Activated naive CD8-positive, alpha-beta T cell treated with anti-CD3 and anti-CD28 coated beads, Interleukin-2, amount 50 U/mL, for 24 hours (primary cell): ENCODE measurements at regions not wholly inside any gene's neighbourhood (a gene's known extent, or its start where the extent isn't known, plus 50 kb on each side); places are given as distances from the start of the nearest gene placed in this dataset.

Experiments
- ATAC-seq: fragments of 150-1000 bp; cut with Tn5 transposase; one replicate; pipeline ENCODE4 v1.10.0; 2021
- DNase-seq: peaks from one replicate; pipeline ENCODE4 v3.0.0; 2021
- H3K27ac Mint-ChIP-seq: one replicate; pipeline ENCODE4 v1.8.0; 2021; ENCODE audit warnings: mild to moderate bottlenecking, mixed read lengths
- H3K27me3 Mint-ChIP-seq: one replicate; pipeline ENCODE4 v1.8.0; 2021; ENCODE audit warnings: mixed read lengths
- H3K36me3 Mint-ChIP-seq: one replicate; pipeline ENCODE4 v1.8.0; 2021; ENCODE audit warnings: low read depth, mixed read lengths
- H3K4me1 Mint-ChIP-seq: one replicate; pipeline ENCODE4 v1.8.0; 2021; ENCODE audit warnings: mixed read lengths
- H3K4me3 Mint-ChIP-seq: one replicate; pipeline ENCODE4 v1.8.0; 2021; ENCODE audit warnings: mild to moderate bottlenecking, moderate library complexity, mixed read lengths
- H3K9me3 Mint-ChIP-seq: one replicate; pipeline ENCODE4 v1.8.0; 2021; ENCODE audit warnings: mixed read lengths

DNA sequence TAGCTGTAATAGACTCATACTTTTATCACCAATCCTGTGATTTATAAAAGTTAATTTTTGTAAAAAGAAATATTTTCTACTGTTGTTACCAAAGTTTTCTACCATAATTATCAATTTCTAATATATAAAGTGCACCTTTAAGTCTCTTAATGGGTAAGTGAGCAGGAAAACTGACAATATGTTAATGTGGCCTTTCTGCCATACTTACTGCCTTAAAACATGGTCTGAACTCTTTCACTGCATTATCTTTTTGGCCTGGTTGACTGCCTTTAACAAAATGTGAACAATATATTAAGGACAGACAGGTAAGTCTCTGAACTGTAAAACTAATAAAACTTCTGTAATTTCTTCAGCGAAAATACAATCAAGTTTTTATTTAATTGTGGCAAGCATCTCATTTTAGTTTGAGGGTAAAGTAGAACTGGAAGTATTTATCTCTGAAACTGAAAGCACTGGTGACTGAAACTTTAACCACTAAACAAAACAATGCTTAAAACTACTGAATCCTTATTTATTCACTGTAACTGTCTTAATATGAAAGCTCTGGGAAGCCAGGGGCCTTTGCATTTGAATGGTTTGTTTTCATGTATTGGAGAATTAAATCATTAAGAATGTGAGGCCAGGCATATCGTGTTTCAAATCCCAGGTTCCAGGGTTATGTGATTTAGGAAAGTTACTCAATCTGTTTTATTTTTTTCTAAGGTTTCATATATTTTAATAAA, 948.8 kb upstream of the POT1 start:
- Mint-ChIP-seq H3K36me3 (no peaks in the 10 kb centered on the region), H3K4me3 (no peak overlapping the region), H3K9me3 (peaks cover 5% of the 10 kb centered on the region), H3K27ac (no peak overlapping the region), H3K27me3 (no peaks in the 10 kb centered on the region), H3K4me1 (no peaks in the 10 kb centered on the region)
- DNase-seq (no peak), ATAC-seq (no peak)

DNA sequence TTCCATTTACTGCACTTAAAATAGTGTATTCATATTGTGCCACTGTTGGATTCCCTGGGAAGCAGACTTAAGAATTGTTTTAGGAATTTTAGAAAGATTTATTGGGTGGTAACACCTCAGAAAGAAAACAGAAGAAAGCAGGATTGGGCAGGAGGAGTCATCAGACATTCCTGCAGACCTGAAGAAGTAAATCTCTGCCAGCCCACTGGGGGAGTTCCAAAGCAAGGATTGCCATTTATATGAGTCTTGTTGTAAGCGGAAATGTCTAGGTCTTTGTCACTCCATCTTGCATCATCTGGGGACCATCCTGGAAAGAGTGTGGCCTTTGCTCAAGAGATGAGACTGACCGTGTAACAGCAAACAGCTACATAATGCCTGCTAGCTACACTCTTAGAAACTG, 947.6 kb upstream of the POT1 start:
- peaks cover 9% of the 10 kb centered on the region for H3K9me3 Mint-ChIP-seq
- no peaks in the 10 kb centered on the region for H3K4me1 Mint-ChIP-seq
- no peak for DNase-seq

DNA sequence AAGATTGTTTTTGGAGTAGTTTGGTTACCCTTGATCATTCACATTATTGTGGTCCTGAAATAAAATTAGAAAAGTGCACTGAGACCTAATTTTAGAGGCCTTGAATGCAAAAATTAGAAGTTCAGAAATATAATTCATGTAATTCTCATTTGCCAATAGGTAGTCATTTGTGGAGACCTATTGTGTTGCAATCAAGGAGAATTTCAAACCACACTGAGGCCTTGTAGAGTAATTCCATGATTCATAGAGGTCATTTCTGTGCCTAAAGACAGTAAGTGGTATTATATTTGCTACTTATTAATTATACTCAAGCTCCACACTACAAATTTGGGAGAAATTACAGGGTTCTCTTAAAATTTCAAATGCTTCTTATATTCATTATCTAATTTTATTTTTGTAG, 946.8 kb upstream of the POT1 start:
- Mint-ChIP-seq H3K27me3 (no peaks in the 10 kb centered on the region), H3K36me3 (no peaks in the 10 kb centered on the region), H3K4me1 (no peaks in the 10 kb centered on the region), H3K9me3 (peaks cover 10% of the 10 kb centered on the region), H3K4me3 (no peak overlapping the region), H3K27ac (no peak overlapping the region)
- DNase-seq (no peak), ATAC-seq (no peak)

More for the DNA sequence above, 947.6 kb upstream of the POT1 start:
- Mint-ChIP-seq H3K27ac (no peak overlapping the region), H3K4me3 (no peak overlapping the region), H3K27me3 (no peaks in the 10 kb centered on the region), H3K36me3 (no peaks in the 10 kb centered on the region)
- ATAC-seq = no peak

DNA sequence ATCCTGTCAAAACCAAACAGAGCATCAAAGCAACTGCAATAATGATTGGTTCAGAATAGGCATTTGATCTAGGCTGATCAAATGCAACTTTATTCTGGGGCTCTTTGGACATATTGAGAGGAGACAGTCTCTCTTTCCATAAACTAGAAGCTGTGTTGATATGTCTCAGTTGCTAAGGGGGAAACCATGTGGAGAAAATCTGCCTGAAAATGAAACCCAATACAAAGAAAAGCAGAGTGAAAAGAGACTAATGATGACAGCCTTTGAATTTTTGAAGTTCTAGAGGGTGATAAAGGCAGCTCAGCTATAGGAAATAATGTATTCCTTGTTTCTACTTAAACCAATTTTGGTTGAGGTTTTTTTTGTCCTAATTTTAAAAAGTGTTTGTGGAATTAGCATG, 941.8 kb upstream of the POT1 start:
- no peak for ATAC-seq
- H3K4me3 Mint-ChIP-seq = no peak overlapping the region
- peaks cover 15% of the 10 kb centered on the region for H3K9me3 Mint-ChIP-seq
- no peaks in the 10 kb centered on the region for H3K4me1 Mint-ChIP-seq
- H3K36me3 Mint-ChIP-seq = no peaks in the 10 kb centered on the region
- H3K27ac Mint-ChIP-seq = no peak overlapping the region
- no peaks in the 10 kb centered on the region for H3K27me3 Mint-ChIP-seq
- no peak for DNase-seq

DNA sequence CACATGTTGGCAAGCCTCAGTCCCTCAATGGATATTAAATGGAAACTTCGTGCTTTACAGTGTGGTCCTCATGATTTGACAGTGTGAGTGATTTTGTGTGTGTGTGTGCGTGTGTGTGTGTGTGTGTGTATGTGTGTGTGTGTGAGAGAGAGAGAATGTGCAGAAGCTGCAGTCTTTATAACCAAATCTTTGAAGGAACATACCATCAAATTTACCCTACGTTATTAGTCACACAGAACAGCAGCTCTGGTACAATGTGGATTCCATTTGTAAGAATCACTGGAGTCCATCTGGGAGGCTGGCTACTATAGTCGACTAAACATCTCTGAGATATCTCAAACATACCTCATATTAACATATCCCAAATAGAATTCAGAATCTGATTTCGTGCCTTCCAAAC, 928.0 kb upstream of the POT1 start:
- Mint-ChIP-seq H3K9me3 (peaks cover 4% of the 10 kb centered on the region), H3K4me3 (no peak overlapping the region), H3K27ac (no peak overlapping the region), H3K4me1 (no peaks in the 10 kb centered on the region), H3K36me3 (no peaks in the 10 kb centered on the region), H3K27me3 (no peaks in the 10 kb centered on the region)
- ATAC-seq = no peak
- no peak for DNase-seq

DNA sequence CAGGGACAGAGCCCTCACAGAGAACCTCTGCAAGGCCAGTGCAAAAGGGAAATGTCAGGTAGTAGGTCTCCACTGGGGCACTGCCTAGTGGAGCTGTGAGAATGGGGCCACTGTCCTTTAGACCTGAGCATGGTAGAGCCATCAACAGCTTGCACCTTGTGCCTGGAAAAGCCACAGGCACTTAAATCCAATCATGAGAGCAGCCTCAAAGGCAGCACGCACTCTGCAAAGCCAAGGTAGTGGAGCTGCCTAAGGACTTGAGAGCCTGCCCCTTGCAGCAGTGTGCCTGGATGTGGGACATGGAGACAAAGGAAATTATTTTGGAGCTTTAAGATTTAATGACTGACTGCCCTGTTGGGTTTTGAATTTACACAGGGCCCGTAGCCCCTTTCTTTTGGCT, 918.5 kb upstream of the POT1 start:
- Mint-ChIP-seq H3K4me1 (no peaks in the 10 kb centered on the region), H3K4me3 (no peak overlapping the region), H3K27me3 (no peaks in the 10 kb centered on the region), H3K36me3 (no peaks in the 10 kb centered on the region), H3K9me3 (peaks cover 12% of the 10 kb centered on the region), H3K27ac (no peak overlapping the region)
- ATAC-seq (no peak), DNase-seq (no peak)

DNA sequence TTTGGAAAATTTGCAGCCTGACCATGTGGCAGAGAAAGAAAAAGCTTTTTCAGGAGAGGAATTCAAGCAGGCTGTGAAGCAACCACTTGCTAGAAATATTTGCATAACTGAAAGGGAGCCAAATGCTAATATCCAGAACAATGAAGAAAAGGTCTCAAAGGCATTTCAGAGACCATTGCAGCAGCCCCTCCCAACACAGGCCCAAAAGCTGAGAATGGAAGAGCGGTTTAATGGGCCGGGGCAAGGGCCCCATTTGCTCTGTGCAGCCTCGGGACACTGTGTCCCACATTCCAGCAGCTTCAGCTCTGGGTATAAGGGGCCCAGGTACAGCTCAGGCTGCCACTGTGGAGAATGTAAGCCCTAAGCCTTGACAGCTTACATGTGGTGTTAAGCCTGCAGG, 918.1 kb upstream of the POT1 start:
- Mint-ChIP-seq H3K27me3 (no peaks in the 10 kb centered on the region), H3K4me3 (no peak overlapping the region), H3K36me3 (no peaks in the 10 kb centered on the region), H3K9me3 (peaks cover 12% of the 10 kb centered on the region), H3K4me1 (no peaks in the 10 kb centered on the region), H3K27ac (no peak overlapping the region)
- DNase-seq (no peak), ATAC-seq (no peak)

DNA sequence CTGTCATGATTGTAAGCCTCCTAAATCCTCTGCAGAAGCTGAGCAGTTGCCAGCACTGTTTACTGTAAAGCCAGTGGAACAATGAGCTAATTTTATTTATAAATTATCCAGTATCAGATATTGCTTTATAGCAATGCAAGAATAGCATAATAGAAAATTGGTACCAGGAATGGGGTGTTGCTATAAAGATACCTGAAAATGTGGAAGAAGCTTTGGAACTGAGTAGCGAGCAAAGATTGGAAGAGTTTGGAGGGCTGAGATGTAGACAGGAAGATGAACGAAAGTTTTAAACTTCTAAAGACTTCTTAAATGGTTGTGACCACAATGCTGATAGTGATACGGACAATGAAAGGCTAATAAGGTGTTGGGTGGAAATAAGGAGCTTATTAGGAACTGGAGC, 917.4 kb upstream of the POT1 start:
- Mint-ChIP-seq H3K36me3 (no peaks in the 10 kb centered on the region), H3K4me3 (no peak overlapping the region), H3K27me3 (no peaks in the 10 kb centered on the region), H3K27ac (no peak overlapping the region), H3K9me3 (peaks cover 12% of the 10 kb centered on the region), H3K4me1 (no peaks in the 10 kb centered on the region)
- DNase-seq (no peak), ATAC-seq (no peak)

DNA sequence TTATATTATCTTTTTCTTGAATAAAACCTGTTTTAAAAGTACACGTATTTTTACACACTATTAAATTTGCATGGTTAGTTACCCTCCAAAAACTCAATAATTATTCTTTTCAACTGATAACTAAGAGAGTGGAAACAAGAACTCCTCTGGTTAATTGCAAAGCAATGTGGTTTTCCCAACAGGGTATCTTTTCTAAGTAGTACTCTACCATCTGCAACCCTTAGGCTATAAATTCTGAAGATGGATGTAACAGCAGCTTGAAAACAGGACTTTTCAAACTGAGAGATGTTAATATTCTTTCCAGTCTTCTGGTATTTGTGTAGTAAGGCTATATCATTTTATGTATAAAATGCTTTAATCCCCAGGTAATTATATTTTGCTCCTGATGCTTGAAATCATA, 916.1 kb upstream of the POT1 start:
- H3K27ac Mint-ChIP-seq = no peak overlapping the region
- H3K4me3 Mint-ChIP-seq = no peak overlapping the region
- H3K9me3 Mint-ChIP-seq = peaks cover 12% of the 10 kb centered on the region
- no peaks in the 10 kb centered on the region for H3K27me3 Mint-ChIP-seq
- DNase-seq = no peak
- H3K4me1 Mint-ChIP-seq = no peaks in the 10 kb centered on the region
- no peaks in the 10 kb centered on the region for H3K36me3 Mint-ChIP-seq
- no peak for ATAC-seq

DNA sequence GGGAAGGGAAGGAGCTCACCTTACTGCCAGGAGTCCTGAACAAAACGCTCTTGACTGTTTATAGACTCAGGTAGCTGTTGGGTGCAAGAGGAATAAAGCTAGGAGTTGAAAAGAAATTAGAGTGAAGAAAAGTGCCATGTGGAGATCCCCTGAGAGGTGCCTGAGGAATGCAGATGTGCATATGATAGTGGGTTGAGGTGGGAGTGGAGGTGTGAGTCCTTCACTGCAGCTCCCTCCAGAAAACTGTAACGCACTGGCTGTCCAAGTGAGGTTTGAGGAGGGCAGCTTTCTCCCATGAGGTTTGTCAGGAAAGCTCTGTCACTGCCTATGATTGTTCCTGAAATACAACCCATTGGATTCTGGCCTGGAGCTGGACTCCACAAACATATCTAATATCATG, 904.8 kb upstream of the POT1 start:
- Mint-ChIP-seq H3K9me3 (peaks cover 22% of the 10 kb centered on the region), H3K27ac (no peak overlapping the region), H3K36me3 (no peaks in the 10 kb centered on the region)

DNA sequence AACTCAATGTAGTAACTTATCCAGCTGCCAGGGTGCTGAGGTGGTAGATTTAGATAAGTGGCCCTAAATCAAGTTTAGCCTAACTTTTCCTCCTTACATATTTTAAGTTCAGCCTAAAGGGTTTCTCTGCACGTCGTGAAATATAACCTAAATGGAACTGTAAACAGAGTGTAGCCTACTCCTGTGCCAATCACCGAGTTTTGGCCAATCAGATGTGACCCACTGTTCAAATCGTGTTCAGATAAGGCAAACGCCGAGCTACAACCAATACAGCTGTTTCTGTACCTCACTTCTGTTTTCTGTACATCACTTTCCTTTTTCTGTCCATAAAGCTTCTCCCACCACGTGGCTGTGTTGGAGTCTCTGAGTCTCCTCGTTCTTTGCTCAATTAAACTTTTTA, 904.2 kb upstream of the POT1 start:
- Mint-ChIP-seq H3K36me3 (no peaks in the 10 kb centered on the region), H3K4me3 (no peak overlapping the region), H3K9me3 (peaks cover 25% of the 10 kb centered on the region), H3K4me1 (no peaks in the 10 kb centered on the region), H3K27me3 (no peaks in the 10 kb centered on the region), H3K27ac (no peak overlapping the region)
- no peak for ATAC-seq
- no peak for DNase-seq

More for the DNA sequence above, 904.8 kb upstream of the POT1 start:
- DNase-seq = no peak
- H3K4me1 Mint-ChIP-seq = no peaks in the 10 kb centered on the region
- no peaks in the 10 kb centered on the region for H3K27me3 Mint-ChIP-seq
- no peak overlapping the region for H3K4me3 Mint-ChIP-seq
- no peak for ATAC-seq

DNA sequence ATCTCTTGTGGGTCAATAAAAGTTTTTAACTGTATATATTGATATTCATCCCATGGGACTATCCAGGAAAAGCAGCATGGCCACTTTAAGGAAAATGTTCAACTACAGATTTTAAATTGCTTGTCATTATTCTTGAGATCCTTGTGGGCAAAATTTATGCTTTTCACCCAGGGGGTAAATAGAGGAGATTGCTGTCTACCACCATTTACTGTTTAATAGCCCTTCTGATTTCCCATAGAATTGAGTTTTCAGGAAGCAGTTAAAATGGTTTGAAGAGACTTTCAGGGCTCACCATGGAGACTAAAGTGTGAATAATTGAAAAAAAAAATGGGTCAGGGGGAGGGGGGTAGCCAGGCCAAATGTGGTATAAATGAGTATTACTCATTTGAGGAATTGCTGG, 901.1 kb upstream of the POT1 start:
- Mint-ChIP-seq H3K4me3 (no peak overlapping the region), H3K36me3 (no peaks in the 10 kb centered on the region), H3K27me3 (no peaks in the 10 kb centered on the region), H3K4me1 (no peaks in the 10 kb centered on the region), H3K27ac (no peak overlapping the region), H3K9me3 (peaks cover 37% of the 10 kb centered on the region)
- no peak for DNase-seq
- ATAC-seq = no peak

DNA sequence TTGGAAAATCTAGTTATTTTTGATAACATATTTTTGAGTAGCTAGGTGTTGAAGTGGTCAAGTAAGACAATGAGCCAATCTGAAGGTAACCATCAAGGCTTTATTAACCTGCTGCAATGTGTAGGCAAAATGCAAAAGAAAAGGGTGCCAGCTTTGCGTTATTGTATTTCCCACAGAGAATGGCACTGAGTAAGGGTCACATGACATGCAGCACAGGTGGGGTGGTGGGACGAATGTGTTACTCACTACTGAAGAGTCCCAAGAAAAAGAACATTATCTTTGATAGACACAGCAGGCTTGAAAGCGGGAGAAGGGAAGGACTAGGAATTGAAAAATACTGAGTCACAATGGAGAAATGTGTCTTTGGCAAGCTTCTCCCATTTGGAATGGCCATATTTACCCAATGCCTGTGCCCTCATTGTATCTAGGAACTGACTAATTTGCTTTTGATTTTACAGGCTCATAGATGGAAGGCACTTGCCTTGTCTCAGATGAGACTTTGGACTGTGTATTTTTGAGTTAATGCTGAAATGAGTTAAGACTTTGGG, 898.6 kb upstream of the POT1 start:
- H3K4me3 Mint-ChIP-seq = no peak overlapping the region
- peaks cover 22% of the 10 kb centered on the region for H3K9me3 Mint-ChIP-seq
- no peak overlapping the region for H3K27ac Mint-ChIP-seq
- no peaks in the 10 kb centered on the region for H3K4me1 Mint-ChIP-seq
- ATAC-seq (no peak), DNase-seq (no peak)
- H3K27me3 Mint-ChIP-seq = no peaks in the 10 kb centered on the region
- no peaks in the 10 kb centered on the region for H3K36me3 Mint-ChIP-seq

DNA sequence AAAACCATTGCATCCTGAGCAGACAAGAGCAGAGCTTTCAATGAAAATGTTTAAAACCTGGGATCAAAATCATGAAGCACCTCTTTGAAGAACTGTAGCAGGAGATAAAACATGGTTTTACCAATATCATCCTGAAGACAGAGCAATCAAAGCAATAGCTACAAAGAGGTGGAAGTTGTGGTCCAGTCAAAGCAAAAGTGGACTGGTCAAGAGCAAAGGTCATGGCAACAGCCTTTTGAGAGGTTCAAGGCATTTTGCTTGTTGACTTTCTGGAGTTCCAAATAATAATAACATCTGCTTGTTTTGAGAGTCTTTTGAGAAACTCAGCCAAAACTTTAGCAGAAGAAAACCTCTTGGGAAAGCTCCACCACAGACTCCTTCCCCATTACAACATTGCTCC, 893.9 kb upstream of the POT1 start:
- no peaks in the 10 kb centered on the region for H3K4me1 Mint-ChIP-seq
- H3K9me3 Mint-ChIP-seq = peaks cover 12% of the 10 kb centered on the region
- H3K36me3 Mint-ChIP-seq = no peaks in the 10 kb centered on the region
- H3K4me3 Mint-ChIP-seq = no peak overlapping the region
- no peak for DNase-seq
- no peak overlapping the region for H3K27ac Mint-ChIP-seq
- H3K27me3 Mint-ChIP-seq = no peaks in the 10 kb centered on the region
- ATAC-seq = no peak

DNA sequence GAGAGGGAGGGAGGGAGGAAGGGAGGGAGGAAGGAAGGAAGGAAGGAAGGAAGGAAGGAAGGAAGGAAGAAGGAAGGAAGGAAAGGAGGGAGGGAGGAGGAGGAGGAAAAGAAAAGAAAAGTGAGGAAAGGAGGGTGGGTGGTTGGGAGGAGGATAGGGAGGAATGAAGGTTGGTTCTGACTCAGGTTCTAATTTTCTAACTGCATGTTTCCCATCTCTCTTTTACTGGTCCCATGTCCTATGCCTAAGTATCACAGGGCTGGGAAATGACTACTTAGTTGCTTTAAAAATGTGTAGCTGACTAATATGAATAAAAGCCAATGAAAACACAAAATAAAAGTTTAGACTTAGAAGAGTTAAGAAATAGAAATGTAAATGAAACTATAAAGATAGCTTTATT, 890.9 kb upstream of the POT1 start:
- DNase-seq = no peak
- H3K9me3 Mint-ChIP-seq = peaks cover 3% of the 10 kb centered on the region
- no peak for ATAC-seq
- no peak overlapping the region for H3K27ac Mint-ChIP-seq
- no peak overlapping the region for H3K4me3 Mint-ChIP-seq
- H3K36me3 Mint-ChIP-seq = no peaks in the 10 kb centered on the region
- no peaks in the 10 kb centered on the region for H3K4me1 Mint-ChIP-seq
- no peaks in the 10 kb centered on the region for H3K27me3 Mint-ChIP-seq

DNA sequence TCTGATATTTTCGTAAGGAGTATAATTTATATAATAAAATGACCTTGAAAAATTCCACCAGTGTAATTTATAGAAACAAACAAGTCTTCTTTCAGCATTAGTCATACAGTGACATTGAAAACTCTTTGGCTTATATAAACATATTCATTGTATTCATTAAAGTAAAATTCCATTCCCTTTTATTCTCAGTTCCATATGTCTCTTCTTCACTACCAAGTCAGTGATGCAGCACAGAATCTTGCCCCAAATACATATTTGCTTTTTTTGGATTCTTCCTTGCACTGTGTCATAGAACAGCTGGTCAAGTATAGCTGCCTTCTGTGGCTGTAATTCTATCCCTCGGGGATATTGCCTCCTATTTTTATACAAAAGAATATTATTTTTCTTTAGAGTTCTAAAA, 884.5 kb upstream of the POT1 start:
- DNase-seq = no peak
- H3K27ac Mint-ChIP-seq = no peak overlapping the region
- no peak for ATAC-seq
- no peak overlapping the region for H3K4me3 Mint-ChIP-seq
- H3K9me3 Mint-ChIP-seq = peaks cover 7% of the 10 kb centered on the region
- no peaks in the 10 kb centered on the region for H3K27me3 Mint-ChIP-seq
- H3K4me1 Mint-ChIP-seq = no peaks in the 10 kb centered on the region
- H3K36me3 Mint-ChIP-seq = no peaks in the 10 kb centered on the region
